MM.1S (cell line): ENCODE measurements at regions not wholly inside any gene's neighbourhood (a gene's known extent, or its start where the extent isn't known, plus 50 kb on each side); places are given as distances from the start of the nearest gene placed in this dataset.

ENCODE experiments used
- CTCF ChIP-seq: fragments of 300-600 bp; sonication (generic); IDR thresholded peaks from 2 replicates; pipeline ENCODE4 v1.5.1; 2016; ENCODE audit warnings: antibody characterized with exemption, low read length, mixed read lengths
- EZH2 ChIP-seq: fragments of 300-600 bp; sonication (generic); optimal IDR thresholded peaks from 2 replicates; pipeline ENCODE3; 2017; ENCODE audit warnings: low read depth, mild to moderate bottlenecking, antibody characterized with exemption, low read length, mixed read lengths
- EZH2phosphoT487 ChIP-seq: fragments of 300-600 bp; sonication (generic); IDR thresholded peaks from 2 replicates; pipeline ENCODE4 v1.6.1; 2018; ENCODE audit warnings: antibody characterized with exemption, low read length

- TF ChIP-seq CTCF = no peak
- no peak for TF ChIP-seq EZH2phosphoT487
- no peak for TF ChIP-seq EZH2
Observed at GRCh38 chr6:81909162-81909561, 156.7 kb upstream of the TENT5A start.
